ENCODE measurements at regions not wholly inside any gene's neighbourhood (a gene's known extent, or its start where the extent isn't known, plus 50 kb on each side); places are given as distances from the start of the nearest gene placed in this dataset.

DNA sequence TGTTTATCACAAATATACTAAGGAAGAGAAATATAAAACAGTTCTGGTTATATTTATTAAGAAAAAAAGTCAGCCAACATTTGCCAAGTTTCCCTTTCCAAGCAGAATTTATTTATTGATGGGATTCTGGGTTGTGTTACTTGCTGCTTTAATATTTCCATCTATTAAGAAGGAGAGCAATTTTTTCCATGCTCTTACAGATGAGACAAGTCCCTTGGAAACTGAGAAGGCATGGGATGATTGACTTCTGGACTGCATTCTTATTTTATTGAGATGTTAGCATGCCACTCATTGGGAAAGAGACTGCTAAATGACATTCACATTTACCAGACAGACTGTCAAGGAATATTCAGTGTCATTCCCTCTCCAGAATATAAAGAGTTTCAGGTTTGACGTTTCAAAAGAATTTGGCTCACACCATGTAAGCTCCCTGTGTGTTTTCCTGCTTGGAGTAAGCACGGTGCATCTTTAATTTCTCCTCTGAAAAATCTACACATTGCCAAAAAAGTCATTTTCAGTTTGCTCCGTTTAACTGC, 1565.2 kb upstream of the GOT2 start:
- TF ChIP-seq, protein P1, sequence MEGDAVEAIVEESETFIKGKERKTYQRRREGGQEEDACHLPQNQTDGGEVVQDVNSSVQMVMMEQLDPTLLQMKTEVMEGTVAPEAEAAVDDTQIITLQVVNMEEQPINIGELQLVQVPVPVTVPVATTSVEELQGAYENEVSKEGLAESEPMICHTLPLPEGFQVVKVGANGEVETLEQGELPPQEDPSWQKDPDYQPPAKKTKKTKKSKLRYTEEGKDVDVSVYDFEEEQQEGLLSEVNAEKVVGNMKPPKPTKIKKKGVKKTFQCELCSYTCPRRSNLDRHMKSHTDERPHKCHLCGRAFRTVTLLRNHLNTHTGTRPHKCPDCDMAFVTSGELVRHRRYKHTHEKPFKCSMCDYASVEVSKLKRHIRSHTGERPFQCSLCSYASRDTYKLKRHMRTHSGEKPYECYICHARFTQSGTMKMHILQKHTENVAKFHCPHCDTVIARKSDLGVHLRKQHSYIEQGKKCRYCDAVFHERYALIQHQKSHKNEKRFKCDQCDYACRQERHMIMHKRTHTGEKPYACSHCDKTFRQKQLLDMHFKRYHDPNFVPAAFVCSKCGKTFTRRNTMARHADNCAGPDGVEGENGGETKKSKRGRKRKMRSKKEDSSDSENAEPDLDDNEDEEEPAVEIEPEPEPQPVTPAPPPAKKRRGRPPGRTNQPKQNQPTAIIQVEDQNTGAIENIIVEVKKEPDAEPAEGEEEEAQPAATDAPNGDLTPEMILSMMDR (conservative IDR thresholded peaks at IDR 0.05 in 1 of 2, IDR thresholded peaks at IDR 0.05 in 1 of 2; ENCODE audit: extremely low read depth in 1 of 2, insufficient read depth in 1 of 2, low read depth in 1 of 2, low read length in 2 of 2) = no peak
- TF ChIP-seq EZH2 (IDR thresholded peaks at IDR 0.05; ENCODE audit: borderline replicate concordance, low read length) = no peak
